D721Med (cell line): ENCODE measurements at regions not wholly inside any gene's neighbourhood (a gene's known extent, or its start where the extent isn't known, plus 50 kb on each side); places are given as distances from the start of the nearest gene placed in this dataset.

Source experiments
- DNase-seq: peaks from one replicate; pipeline ENCODE4 v3.0.0; 2011; ENCODE audit warnings: low spot score; ENCODE audit not compliant: insufficient read length
- FAIRE-seq: peaks from 2 replicates; lab custom pipeline; 2011; peaks lifted over from hg19 to GRCh38; lab: Jason Lieb, UNC
- TF ChIP-seq, protein P1 (sequence below): IDR thresholded peaks from 2 replicates; pipeline ENCODE4 v1.5.1; 2012; ENCODE audit warnings: mild to moderate bottlenecking, control low read depth; ENCODE audit not compliant: insufficient read depth; ENCODE audit errors: missing control alignments

DNA sequence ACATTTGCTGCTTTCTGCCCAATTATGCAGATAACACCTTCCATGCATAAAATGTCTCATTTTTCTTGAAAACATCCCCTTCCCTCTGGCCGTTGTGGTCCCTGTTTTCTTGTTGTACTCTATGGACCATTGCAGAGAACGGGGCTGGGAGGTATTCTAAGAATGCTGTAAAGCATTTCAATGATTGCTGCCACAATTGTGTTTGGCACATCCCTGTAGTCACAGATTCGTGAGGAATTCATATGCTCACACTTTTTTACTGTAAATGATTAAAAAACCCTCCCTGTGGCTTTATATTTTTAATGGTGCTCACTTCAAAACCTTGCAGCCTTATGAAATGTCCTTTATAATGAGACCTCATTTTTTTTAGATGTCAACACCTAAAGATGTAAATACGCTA, 207.2 kb upstream of the GBE1 start:
- DNase-seq (no peak), FAIRE-seq (no peak)
- TF ChIP-seq, protein P1, sequence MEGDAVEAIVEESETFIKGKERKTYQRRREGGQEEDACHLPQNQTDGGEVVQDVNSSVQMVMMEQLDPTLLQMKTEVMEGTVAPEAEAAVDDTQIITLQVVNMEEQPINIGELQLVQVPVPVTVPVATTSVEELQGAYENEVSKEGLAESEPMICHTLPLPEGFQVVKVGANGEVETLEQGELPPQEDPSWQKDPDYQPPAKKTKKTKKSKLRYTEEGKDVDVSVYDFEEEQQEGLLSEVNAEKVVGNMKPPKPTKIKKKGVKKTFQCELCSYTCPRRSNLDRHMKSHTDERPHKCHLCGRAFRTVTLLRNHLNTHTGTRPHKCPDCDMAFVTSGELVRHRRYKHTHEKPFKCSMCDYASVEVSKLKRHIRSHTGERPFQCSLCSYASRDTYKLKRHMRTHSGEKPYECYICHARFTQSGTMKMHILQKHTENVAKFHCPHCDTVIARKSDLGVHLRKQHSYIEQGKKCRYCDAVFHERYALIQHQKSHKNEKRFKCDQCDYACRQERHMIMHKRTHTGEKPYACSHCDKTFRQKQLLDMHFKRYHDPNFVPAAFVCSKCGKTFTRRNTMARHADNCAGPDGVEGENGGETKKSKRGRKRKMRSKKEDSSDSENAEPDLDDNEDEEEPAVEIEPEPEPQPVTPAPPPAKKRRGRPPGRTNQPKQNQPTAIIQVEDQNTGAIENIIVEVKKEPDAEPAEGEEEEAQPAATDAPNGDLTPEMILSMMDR, result no peak

- DNase-seq (no peak), FAIRE-seq (no peak)
- TF ChIP-seq, protein P1, result no peak
Measured at GRCh38 chr3:81967393-81967792, 205.9 kb upstream of the GBE1 start.

GRCh38 chr3:81965696-81966095, 204.3 kb upstream of the GBE1 start:
- DNase-seq (no peak), FAIRE-seq (no peak)
- TF ChIP-seq, protein P1, result no peak

DNA sequence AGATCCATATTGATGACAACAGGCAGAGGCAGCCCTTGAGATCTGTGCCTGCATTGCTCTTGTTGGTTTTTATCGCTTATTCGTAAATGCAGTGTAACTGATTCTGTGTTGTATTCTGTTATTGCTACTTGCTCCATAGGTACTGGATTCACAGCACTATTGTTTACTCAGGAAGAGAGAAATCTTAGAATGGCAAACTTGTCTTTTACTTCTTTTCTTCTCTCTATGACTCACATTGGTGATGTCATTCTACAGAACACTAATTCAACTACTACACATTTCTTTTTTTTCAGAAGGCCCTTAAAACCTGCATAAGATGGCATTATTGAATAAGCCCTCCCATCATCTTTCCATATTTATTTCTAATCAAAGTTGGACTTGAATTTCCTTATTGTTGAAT, 201.0 kb upstream of the GBE1 start:
- FAIRE-seq (no peak), DNase-seq (no peak)
- TF ChIP-seq, protein P1, result no peak

DNA sequence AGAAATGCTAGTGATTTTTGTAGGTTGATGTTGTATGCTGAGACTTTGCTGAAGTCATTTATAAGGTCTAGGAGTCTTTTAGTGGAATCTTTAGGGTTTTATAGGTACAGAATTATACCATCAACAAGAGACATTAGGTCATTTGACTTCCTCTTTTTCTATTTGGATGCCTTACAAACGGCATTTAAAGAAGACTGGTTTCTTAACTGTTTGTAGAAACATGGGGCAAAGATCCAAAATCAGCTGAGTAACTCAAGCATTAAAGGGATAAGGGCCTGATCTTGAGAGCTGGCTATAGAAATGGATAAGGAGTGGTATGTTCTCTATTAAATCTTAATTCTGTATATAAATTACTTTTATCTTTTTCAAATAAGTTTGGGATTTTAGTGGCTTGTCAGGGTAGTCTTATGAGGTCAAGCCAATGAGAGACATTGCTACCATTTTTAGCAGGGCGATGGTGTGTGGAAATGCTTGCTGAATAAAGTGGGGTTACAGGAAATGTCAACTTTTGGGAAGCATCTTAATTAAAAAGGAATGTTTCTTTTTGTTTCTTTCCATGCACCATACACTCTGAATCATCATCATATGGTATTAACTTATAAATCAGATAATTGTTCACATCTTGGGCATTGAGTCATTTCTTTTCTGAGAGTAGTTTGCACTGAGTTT, 197.7 kb upstream of the GBE1 start:
- no peak for FAIRE-seq
- TF ChIP-seq, protein P1, result no peak
- DNase-seq, result no peak

DNA sequence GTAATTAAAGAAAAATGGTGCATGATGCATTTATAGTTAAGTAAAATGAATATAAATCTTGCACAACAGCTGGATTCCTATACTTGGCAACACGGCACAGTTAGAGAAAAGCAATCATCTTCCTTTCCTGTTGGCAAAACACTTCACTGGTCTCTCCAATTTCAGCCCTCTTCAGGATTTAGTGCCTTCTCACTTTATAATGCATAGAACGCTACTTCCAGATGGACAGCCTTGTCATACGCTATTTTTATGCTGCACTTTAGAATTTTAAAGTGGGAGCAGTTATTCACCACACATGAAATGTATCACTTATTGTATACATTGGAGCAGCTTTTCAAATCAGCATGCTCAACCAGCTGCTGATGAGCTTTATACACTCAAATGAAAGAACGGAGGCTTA, 194.4 kb upstream of the GBE1 start:
- DNase-seq, result no peak
- TF ChIP-seq, protein P1, result no peak
- FAIRE-seq, result no peak

GRCh38 chr3:81953111-81953510, 191.7 kb upstream of the GBE1 start:
- TF ChIP-seq, protein P1, result no peak
- no peak for FAIRE-seq
- no peak for DNase-seq
